ENCODE measurements at regions not wholly inside any gene's neighbourhood (a gene's known extent, or its start where the extent isn't known, plus 50 kb on each side); places are given as distances from the start of the nearest gene placed in this dataset.

DNA sequence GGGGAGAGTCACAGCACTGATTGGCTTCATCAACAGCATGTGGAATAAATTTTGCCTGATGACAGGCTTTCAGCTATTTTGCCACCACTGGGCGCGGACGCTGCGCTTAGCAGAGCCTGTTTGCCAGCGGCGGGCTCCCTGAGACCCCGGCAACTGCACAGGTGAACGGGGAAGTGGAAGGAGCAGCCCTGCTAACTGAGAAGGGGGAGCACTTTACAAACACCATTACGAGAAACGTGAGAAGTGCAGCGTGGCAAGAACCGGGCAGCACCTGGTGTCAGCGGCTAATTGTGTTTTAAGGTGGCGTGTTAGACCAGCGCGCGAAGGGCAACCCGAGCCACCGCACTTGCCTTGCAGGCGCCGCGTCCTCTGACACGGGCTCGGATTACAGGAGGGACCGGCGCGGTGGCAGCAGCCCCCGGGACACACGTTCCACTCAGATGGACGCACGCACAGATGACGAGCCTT is 307.8 kb upstream of the ARRDC4 start:
- no peaks in the 10 kb centered on the region for H3K9me2 ChIP-seq (ENCODE audit: insufficient read depth, low read length)
- H3K4me2 ChIP-seq (ENCODE audit: low read length) = no peak overlapping the region
- no peak for TF ChIP-seq EZH2phosphoT487 (IDR thresholded peaks at IDR 0.05; ENCODE audit: borderline replicate concordance, low read depth, low read length)
- TF ChIP-seq, protein P1, sequence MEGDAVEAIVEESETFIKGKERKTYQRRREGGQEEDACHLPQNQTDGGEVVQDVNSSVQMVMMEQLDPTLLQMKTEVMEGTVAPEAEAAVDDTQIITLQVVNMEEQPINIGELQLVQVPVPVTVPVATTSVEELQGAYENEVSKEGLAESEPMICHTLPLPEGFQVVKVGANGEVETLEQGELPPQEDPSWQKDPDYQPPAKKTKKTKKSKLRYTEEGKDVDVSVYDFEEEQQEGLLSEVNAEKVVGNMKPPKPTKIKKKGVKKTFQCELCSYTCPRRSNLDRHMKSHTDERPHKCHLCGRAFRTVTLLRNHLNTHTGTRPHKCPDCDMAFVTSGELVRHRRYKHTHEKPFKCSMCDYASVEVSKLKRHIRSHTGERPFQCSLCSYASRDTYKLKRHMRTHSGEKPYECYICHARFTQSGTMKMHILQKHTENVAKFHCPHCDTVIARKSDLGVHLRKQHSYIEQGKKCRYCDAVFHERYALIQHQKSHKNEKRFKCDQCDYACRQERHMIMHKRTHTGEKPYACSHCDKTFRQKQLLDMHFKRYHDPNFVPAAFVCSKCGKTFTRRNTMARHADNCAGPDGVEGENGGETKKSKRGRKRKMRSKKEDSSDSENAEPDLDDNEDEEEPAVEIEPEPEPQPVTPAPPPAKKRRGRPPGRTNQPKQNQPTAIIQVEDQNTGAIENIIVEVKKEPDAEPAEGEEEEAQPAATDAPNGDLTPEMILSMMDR (conservative IDR thresholded peaks at IDR 0.05; ENCODE audit: low read length) = no peak
- H3K4me3 ChIP-seq (ENCODE audit: low read depth, low read length, poor library complexity, severe bottlenecking) = no peak overlapping the region
- no peaks in the 10 kb centered on the region for H3K4me1 ChIP-seq (ENCODE audit: insufficient read depth, low read length, poor library complexity, severe bottlenecking)
- ChIA-PET POLR2A (no interaction called here), CTCF (ENCODE audit: unreplicated experiment) (no interaction called here)
- H4K20me1 ChIP-seq (ENCODE audit: insufficient read depth, low read length) = no peaks in the 10 kb centered on the region
- H3K79me2 ChIP-seq (ENCODE audit: insufficient read depth, low read depth, low read length) = no peaks in the 10 kb centered on the region
- no peaks in the 10 kb centered on the region for H3K36me3 ChIP-seq (ENCODE audit: insufficient read depth, low read length)
- no TSS peak for BruUV-seq (replicated peaks)
- no peak for DNase-seq (ENCODE audit: low spot score)
- intact Hi-C loops (cut with micrococcal nuclease; ENCODE audit: unreplicated experiment) = no loop called here
- no peaks in the 10 kb centered on the region for H3K9me3 ChIP-seq (ENCODE audit: low read length)
- no peak overlapping the region for H2AFZ ChIP-seq (ENCODE audit: low read length)
- H3K27ac ChIP-seq (ENCODE audit: low read depth, low read length, poor library complexity, severe bottlenecking) = no peak overlapping the region

DNA sequence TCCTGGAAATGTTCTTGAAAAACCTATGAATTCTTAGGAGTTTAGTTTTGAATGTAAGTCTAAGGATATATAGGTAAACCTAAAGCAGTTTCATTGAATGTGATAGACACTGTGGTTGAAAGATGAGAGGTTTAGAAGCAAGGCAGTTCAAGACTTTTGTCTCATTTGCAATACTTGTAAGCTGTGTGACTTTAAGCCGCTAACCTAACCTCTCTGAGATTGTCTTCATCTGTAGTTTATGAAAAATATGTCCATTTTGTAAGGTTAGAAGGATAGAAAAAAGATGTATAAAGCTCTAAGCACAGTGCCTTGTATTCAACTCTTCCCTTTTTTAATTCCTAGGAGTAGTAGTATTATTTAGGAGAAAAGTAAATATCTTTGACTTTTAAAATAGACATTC is 306.6 kb upstream of the ARRDC4 start:
- DNase-seq (ENCODE audit: low spot score) = no peak
- Histone ChIP-seq H3K4me2 (ENCODE audit: low read length) (no peak overlapping the region), H3K4me3 (ENCODE audit: low read depth, low read length, poor library complexity, severe bottlenecking) (no peak overlapping the region), H3K36me3 (ENCODE audit: insufficient read depth, low read length) (no peaks in the 10 kb centered on the region), H2AFZ (ENCODE audit: low read length) (no peak overlapping the region), H3K79me2 (ENCODE audit: insufficient read depth, low read depth, low read length) (no peaks in the 10 kb centered on the region), H4K20me1 (ENCODE audit: insufficient read depth, low read length) (no peaks in the 10 kb centered on the region), H3K9me2 (ENCODE audit: insufficient read depth, low read length) (no peaks in the 10 kb centered on the region), H3K27ac (ENCODE audit: low read depth, low read length, poor library complexity, severe bottlenecking) (no peak overlapping the region), H3K4me1 (ENCODE audit: insufficient read depth, low read length, poor library complexity, severe bottlenecking) (no peaks in the 10 kb centered on the region), H3K9me3 (ENCODE audit: low read length) (no peaks in the 10 kb centered on the region)
- TF ChIP-seq, protein P1 (conservative IDR thresholded peaks at IDR 0.05; ENCODE audit: low read length) = no peak
- no peak for TF ChIP-seq EZH2phosphoT487 (IDR thresholded peaks at IDR 0.05; ENCODE audit: borderline replicate concordance, low read depth, low read length)
- ChIA-PET CTCF (ENCODE audit: unreplicated experiment) (no interaction called here), POLR2A (no interaction called here)
- BruUV-seq (replicated peaks) = no TSS peak
- intact Hi-C loops (cut with micrococcal nuclease; ENCODE audit: unreplicated experiment) = no loop called here

DNA sequence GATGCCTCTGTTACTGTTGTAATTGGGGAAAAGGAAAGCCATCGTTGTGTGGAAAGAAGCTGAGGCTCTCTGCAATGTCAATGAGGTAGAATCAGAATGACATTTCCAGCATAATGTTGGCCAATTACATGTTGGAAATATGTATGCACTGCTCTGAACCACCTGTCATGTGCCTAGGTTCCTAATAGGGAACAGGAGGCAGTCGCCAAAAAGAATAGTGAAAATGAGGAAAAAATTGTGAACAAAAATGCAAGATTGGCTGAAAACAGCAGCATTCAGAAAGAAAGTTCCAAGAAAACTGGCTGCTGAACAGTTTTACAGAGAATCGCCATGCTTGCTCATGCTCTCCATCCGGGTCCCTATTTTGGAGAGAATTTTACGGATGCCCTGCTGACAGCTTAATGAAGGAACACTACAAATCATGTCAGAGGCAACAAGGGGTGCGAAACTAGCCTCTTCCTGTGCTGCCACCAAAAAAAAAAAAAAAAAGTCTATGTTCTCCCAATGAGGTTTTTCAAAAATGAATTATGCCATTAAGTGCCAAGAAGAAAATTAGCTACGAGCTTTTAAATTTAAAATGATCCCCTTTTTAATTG is 305.9 kb upstream of the ARRDC4 start:
- DNase-seq (ENCODE audit: low spot score) = no peak
- no TSS peak for BruUV-seq (replicated peaks)

More for the DNA sequence above, 305.9 kb upstream of the ARRDC4 start:
- Histone ChIP-seq H3K36me3 (ENCODE audit: insufficient read depth, low read length) (no peaks in the 10 kb centered on the region), H3K4me1 (ENCODE audit: insufficient read depth, low read length, poor library complexity, severe bottlenecking) (no peaks in the 10 kb centered on the region), H3K9me3 (ENCODE audit: low read length) (no peaks in the 10 kb centered on the region), H2AFZ (ENCODE audit: low read length) (no peak overlapping the region), H3K4me3 (ENCODE audit: low read depth, low read length, poor library complexity, severe bottlenecking) (no peak overlapping the region), H3K27ac (ENCODE audit: low read depth, low read length, poor library complexity, severe bottlenecking) (no peak overlapping the region), H4K20me1 (ENCODE audit: insufficient read depth, low read length) (no peaks in the 10 kb centered on the region), H3K9me2 (ENCODE audit: insufficient read depth, low read length) (no peaks in the 10 kb centered on the region), H3K79me2 (ENCODE audit: insufficient read depth, low read depth, low read length) (no peaks in the 10 kb centered on the region), H3K4me2 (ENCODE audit: low read length) (no peak overlapping the region)
- TF ChIP-seq EZH2phosphoT487 (IDR thresholded peaks at IDR 0.05; ENCODE audit: borderline replicate concordance, low read depth, low read length) = no peak
- TF ChIP-seq, protein P1 (conservative IDR thresholded peaks at IDR 0.05; ENCODE audit: low read length) = no peak
- ChIA-PET POLR2A (interaction anchor here (0.7 kb wide), 1 partner anchor 103 kb away, joined by 4 read pairs; no protein-coding TSS in a partner anchor), CTCF (ENCODE audit: unreplicated experiment) (no interaction called here)
- intact Hi-C loops (cut with micrococcal nuclease; ENCODE audit: unreplicated experiment) = no loop called here
